Naive B cell (primary cell): ENCODE measurements at regions not wholly inside any gene's neighbourhood (a gene's known extent, or its start where the extent isn't known, plus 50 kb on each side); places are given as distances from the start of the nearest gene placed in this dataset.
"Not testable (repeated sequence)": the region's sequence is repeated elsewhere in the genome, so short reads cannot be mapped to it uniquely, and the experiment has no call there.

Experiments
- ATAC-seq, 2 donors: fragments of 150-1000 bp; cut with Tn5 transposase; 2 replicates each; pipeline ENCODE4 v1.10.0; 2021; ENCODE audit warnings: low read depth in 2 of 2, mild to moderate bottlenecking in 2 of 2, moderate library complexity in 2 of 2
- DNase-seq: peaks from one replicate; pipeline ENCODE4 v3.0.0; 2022
- H3K27ac Mint-ChIP-seq, 6 donors: one replicate each; pipeline ENCODE4 v1.8.0; 2020 to 2022; ENCODE audit warnings: mild to moderate bottlenecking in 6 of 6, mixed read lengths in 6 of 6, moderate library complexity in 5 of 6, inconsistent platforms in 2 of 6
- H3K27me3 Mint-ChIP-seq, 3 donors: one replicate each; pipeline ENCODE4 v1.8.0; 2021 to 2022; ENCODE audit warnings: mixed read lengths in 3 of 3, mild to moderate bottlenecking in 1 of 3
- H3K36me3 Mint-ChIP-seq, 2 donors: one replicate each; pipeline ENCODE4 v1.8.0; 2020 to 2022; ENCODE audit warnings: mixed read lengths in 2 of 2, inconsistent platforms in 1 of 2, mild to moderate bottlenecking in 1 of 2
- H3K4me1 Mint-ChIP-seq, 3 donors: one replicate each; pipeline ENCODE4 v1.8.0; 2020 to 2022; ENCODE audit warnings: mixed read lengths in 3 of 3, inconsistent platforms in 1 of 3, mild to moderate bottlenecking in 1 of 3, moderate library complexity in 1 of 3
- H3K4me3 Mint-ChIP-seq, 8 donors: one replicate each; pipeline ENCODE4 v1.8.0; 2020 to 2022; ENCODE audit warnings: mild to moderate bottlenecking in 8 of 8, mixed read lengths in 8 of 8, moderate library complexity in 8 of 8, inconsistent platforms in 2 of 8
- H3K9me3 Mint-ChIP-seq, 7 donors: one replicate each; pipeline ENCODE4 v1.8.0; 2020 to 2022; ENCODE audit warnings: mixed read lengths in 7 of 7, mild to moderate bottlenecking in 5 of 7, inconsistent platforms in 2 of 7, moderate library complexity in 1 of 7

DNA sequence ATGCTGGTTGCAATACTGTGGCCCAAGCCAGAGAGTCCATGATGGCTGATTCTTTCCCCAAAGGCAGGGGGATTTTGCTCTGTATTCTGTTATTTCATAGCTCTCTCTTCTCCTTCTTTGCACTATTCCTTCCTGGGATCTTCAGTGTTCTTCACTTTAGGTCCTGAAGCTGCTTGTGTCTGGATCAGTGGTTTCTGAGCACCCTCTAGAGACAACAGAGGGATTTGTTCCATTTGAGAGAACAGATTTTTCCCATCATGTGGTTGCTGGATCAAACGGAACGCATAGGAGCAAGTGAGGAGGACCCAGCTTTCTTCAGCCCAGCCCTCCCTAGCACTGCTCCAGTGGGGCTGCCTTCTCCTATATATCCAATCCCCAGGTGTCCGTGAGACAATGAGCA is 68.7 kb upstream of the SYN3 start:
- H3K27me3 Mint-ChIP-seq: peaks cover 10 to 20% (median 17%) of the 10 kb centered on the region in 3 donors
- DNase-seq (no peak), ATAC-seq (no peak)
- peaks cover 0 to 8% (median 3%) of the 10 kb centered on the region in 7 donors for H3K9me3 Mint-ChIP-seq
- H3K27ac Mint-ChIP-seq: peak overlapping the region in 1 of 6 donors; percentile 12
- no peaks in the 10 kb centered on the region for H3K36me3 Mint-ChIP-seq
- H3K4me1 Mint-ChIP-seq: peaks cover 0 to 9% (median 3%) of the 10 kb centered on the region in 3 donors
- H3K4me3 Mint-ChIP-seq: no peak overlapping the region

DNA sequence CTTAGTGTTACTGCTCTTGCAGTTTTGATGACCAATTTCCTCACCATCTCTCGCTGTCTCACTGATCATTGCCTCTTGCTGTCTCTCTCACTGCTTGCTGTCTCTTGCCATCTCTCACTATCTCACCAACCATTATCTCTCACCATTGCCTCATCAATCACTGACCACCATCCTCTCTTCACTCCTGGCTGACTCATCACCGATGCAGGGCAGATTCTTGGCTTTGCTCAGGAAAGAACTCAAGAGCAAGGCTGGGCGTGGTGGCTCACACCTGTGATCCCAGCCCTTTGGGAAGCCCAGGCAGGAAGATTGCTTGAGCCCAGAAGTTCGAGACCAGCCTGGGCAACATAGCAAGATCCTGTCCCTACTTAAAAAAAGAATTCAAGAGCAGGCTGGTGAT is 66.3 kb upstream of the SYN3 start:
- no peak for DNase-seq
- no peak overlapping the region for H3K4me3 Mint-ChIP-seq

DNA sequence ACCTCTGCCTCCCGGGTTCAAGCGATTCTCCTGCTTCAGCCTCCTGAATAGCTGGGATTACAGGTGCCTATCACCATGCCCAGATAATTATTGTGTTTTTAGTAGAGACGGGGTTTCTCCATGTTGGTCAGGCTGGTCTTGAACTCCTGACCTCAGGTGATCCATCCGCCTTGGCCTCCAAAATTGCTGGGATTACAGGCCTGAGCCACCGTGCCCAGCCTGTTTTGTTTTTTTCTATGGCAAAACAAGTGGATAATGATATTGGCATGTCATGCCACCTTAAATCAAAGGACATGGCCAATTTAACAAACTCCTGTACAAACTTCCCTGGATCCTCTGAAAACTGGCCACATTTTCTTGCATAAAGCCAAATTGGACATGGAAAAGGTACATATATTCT is 64.3 kb upstream of the SYN3 start:
- DNase-seq: not testable (repeated sequence)

More for the DNA sequence above, 66.3 kb upstream of the SYN3 start:
- Mint-ChIP-seq H3K36me3 (no peaks in the 10 kb centered on the region), H3K4me1 (peaks cover 0 to 9% (median 3%) of the 10 kb centered on the region in 3 donors), H3K27ac (peak overlapping the region in 1 of 6 donors; percentile 63), H3K9me3 (peaks cover 0 to 7% (median 4%) of the 10 kb centered on the region in 7 donors), H3K27me3 (peaks cover 10 to 20% (median 17%) of the 10 kb centered on the region in 3 donors)
- no peak for ATAC-seq

DNA sequence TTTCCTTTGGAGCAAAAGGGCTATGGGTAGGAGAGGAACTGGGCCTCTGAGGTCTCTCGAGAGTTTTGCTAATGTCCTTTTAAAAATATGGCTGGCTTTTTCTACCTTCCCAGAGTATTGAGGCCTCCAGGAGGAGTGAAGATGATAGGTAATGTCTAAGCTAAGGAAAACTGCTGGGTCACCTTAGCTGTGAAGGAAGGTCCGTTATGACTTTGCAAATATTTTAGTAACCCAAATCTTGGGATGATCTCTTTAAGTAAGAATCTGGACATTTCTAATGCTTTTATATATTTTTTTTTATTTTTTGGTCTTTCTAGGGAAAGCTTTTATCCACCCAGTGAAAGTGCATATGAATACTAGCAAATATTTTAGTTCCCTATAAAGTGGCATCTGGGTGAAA is 60.9 kb upstream of the SYN3 start:
- DNase-seq (no peak), ATAC-seq (no peak)
- Mint-ChIP-seq H3K4me1 (no peaks in the 10 kb centered on the region), H3K4me3 (no peak overlapping the region), H3K27me3 (no peaks in the 10 kb centered on the region), H3K36me3 (no peaks in the 10 kb centered on the region), H3K9me3 (peaks cover 0 to 6% (median 3%) of the 10 kb centered on the region in 7 donors), H3K27ac (peak overlapping the region in 1 of 6 donors; percentile 55)

More for the DNA sequence above, 64.3 kb upstream of the SYN3 start:
- not testable (repeated sequence) for H3K4me3 Mint-ChIP-seq, H3K36me3 Mint-ChIP-seq, H3K4me1 Mint-ChIP-seq, ATAC-seq, H3K9me3 Mint-ChIP-seq
- peak overlapping the region in 1 of 6 donors; percentile 70 for H3K27ac Mint-ChIP-seq
- peaks cover 8 to 16% (median 14%) of the 10 kb centered on the region in 3 donors for H3K27me3 Mint-ChIP-seq

DNA sequence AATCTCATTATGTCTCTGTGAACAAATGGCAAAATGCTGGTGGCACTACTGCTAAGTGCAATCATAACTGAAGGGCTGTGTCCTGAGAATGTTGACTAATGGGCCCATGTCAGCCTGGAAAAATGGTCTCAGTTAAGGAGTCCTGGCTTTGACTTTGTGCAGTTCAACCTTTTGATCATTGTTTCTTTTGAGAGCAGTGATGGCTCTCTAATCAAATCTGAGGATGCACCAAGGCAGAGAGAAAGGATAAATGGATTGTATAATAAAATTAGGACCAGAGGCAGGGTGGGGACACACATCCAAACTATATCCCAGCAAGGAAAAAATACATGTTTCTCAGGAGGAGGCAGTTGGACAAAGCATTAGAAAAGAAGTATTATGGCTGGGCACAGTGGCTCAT is 59.6 kb upstream of the SYN3 start:
- ATAC-seq (no peak), DNase-seq (no peak)
- Mint-ChIP-seq H3K4me3 (no peak overlapping the region), H3K9me3 (peaks cover 0 to 6% (median 0%) of the 10 kb centered on the region in 7 donors), H3K27ac (no peak overlapping the region), H3K36me3 (no peaks in the 10 kb centered on the region), H3K4me1 (peaks cover 1 to 9% (median 1%) of the 10 kb centered on the region in 3 donors), H3K27me3 (no peaks in the 10 kb centered on the region)

DNA sequence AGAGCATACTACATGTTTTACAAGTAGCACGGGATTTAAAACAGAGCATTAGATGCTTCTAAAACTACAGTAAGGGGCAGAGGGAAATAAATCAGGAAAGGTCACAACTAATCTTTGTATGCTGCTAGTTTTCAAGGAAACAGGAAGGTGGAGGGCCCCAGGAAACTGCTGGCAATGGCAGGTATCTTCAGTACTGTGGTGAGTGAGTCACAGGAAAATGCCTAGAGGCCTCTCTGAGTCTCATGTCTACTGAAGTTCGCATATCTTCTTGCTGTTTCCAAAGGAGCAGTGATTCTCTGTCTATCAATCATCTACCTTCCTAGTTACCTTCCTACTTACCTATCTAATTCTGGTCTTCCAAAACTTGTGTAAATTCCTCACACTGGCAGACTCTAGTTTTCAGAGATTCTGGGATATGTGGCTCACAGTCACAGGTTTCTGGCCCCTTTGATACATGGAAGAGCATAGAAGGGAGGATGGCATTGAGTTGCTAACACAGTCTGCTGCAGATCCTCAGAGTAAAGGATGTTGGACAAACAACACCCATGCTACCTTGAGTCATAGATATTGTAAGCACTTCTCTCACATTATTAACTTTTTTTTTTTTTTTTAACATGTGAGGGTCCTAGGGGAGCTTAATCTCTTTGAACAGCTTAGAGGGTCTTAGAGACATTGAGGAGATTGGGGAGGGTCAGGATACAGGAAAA is 58.8 kb upstream of the SYN3 start:
- Mint-ChIP-seq H3K4me3 (no peak overlapping the region), H3K27ac (peak overlapping the region in 2 of 6 donors; percentile 61 to 63), H3K36me3 (no peaks in the 10 kb centered on the region), H3K27me3 (no peaks in the 10 kb centered on the region), H3K4me1 (peaks cover 8 to 17% (median 10%) of the 10 kb centered on the region in 3 donors), H3K9me3 (peaks cover 0 to 4% (median 0%) of the 10 kb centered on the region in 7 donors)
- no peak for ATAC-seq
- no peak for DNase-seq

DNA sequence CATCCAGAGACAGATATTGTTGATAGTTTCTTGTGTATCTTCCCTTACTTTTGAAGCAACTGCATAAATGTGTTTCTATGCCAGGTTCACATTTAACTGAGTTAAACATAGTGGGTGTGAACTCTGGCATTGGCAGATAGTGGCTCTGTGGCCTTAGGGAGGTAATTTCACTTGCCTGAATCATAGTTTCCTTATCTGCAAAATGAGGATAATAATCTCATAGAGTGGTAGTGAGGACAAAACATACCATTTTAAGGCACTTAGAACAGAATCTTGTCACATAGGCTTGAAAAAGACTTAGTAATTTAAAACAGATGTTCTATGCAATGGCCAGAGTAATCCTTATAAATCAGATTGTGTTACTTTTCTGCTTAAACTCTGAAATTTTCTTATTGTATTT is 56.4 kb upstream of the SYN3 start:
- Mint-ChIP-seq H3K4me1 (peaks cover 13 to 22% (median 16%) of the 10 kb centered on the region in 3 donors), H3K27ac (peak overlapping the region in 1 of 6 donors; percentile 1), H3K4me3 (no peak overlapping the region), H3K27me3 (no peaks in the 10 kb centered on the region), H3K36me3 (no peaks in the 10 kb centered on the region), H3K9me3 (no peaks in the 10 kb centered on the region)
- no peak for DNase-seq
- no peak for ATAC-seq

DNA sequence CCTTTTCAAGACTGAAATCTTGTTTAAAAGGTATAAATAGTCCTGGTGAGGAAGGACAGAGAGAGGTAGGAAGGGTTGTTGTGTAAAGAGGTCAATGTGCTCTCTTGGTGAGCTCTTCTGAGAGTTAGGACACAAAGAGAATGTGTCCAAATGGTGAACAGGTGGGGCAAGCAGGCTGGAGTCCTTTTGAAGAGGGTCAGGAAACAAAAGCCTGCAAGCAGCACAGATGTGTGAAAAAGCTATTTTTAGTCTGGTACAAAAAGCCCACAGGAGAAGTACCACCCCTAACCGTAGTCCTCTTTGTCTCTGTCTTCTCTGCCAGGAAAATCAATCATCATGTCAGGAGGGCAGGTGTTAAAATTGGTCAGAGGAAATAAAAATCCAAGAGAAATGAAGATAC is 54.4 kb upstream of the SYN3 start:
- H3K4me3 Mint-ChIP-seq: peak overlapping the region in 6 of 8 donors; percentile 3 to 73 (median 46)
- DNase-seq (no peak), ATAC-seq (no peak)
- H3K9me3 Mint-ChIP-seq: no peaks in the 10 kb centered on the region
- no peaks in the 10 kb centered on the region for H3K27me3 Mint-ChIP-seq
- H3K36me3 Mint-ChIP-seq: no peaks in the 10 kb centered on the region
- peak overlapping the region in 4 of 6 donors; percentile 14 to 41 (median 18) for H3K27ac Mint-ChIP-seq
- H3K4me1 Mint-ChIP-seq: peaks cover 13 to 22% (median 16%) of the 10 kb centered on the region in 3 donors

DNA sequence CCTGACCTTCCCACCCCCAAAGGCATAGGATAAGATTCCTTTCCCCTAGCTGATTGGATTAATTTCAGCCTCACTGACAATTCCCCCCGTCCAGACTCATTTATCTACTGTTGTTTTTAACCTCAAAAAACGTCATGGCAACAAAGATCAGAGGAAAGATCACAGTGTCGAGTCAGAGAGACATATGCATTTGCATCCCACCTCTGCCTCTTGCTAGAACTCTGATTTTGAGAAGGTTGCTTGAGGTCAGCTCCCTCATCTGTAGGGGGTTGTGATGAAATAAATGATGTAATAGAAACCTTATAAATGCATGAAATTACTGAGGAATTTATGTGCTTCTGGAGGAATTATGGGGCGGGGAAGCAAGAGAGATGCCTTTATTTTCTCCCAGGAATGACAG is 53.3 kb upstream of the SYN3 start:
- H3K4me3 Mint-ChIP-seq: no peak overlapping the region
- peaks cover 0 to 4% (median 0%) of the 10 kb centered on the region in 3 donors for H3K27me3 Mint-ChIP-seq
- peak overlapping the region in 2 of 6 donors; percentile 2 to 10 for H3K27ac Mint-ChIP-seq
- DNase-seq (no peak), ATAC-seq (no peak)
- H3K9me3 Mint-ChIP-seq: no peaks in the 10 kb centered on the region
- H3K4me1 Mint-ChIP-seq: peaks cover 13 to 22% (median 16%) of the 10 kb centered on the region in 3 donors
- no peaks in the 10 kb centered on the region for H3K36me3 Mint-ChIP-seq

DNA sequence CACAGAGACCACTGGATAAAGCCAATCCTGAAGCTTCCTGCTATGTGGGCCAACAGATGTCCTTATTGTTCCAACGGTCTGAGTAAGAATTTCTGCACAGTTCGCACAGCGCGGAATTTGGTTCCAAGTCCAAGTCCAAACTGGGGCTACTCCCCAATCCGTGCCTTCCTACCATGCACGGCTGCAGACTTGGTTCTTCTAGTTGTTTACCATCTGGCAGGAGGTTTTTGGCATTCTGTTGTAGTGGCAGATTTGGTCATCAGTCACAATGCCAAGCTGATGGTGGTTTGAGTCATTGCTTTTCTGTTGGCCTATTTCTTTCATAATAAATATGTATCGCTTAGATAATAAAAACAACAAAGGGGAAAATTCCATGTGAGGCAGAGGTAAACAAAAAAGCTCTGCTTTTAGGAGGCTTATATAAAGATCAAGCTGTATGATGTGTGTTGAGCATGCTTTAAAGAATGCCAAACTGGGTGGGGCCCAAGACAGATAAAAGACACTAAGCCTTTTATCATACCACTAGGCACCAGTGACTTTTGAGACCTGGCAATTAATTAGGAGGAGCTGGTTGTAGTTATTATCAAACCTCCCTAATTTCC is 52.5 kb upstream of the SYN3 start:
- Mint-ChIP-seq H3K36me3 (no peaks in the 10 kb centered on the region), H3K27ac (no peak overlapping the region), H3K27me3 (peaks cover 0 to 4% (median 2%) of the 10 kb centered on the region in 3 donors), H3K4me1 (peaks cover 13 to 22% (median 16%) of the 10 kb centered on the region in 3 donors), H3K9me3 (no peaks in the 10 kb centered on the region), H3K4me3 (no peak overlapping the region)
- ATAC-seq (no peak), DNase-seq (no peak)

DNA sequence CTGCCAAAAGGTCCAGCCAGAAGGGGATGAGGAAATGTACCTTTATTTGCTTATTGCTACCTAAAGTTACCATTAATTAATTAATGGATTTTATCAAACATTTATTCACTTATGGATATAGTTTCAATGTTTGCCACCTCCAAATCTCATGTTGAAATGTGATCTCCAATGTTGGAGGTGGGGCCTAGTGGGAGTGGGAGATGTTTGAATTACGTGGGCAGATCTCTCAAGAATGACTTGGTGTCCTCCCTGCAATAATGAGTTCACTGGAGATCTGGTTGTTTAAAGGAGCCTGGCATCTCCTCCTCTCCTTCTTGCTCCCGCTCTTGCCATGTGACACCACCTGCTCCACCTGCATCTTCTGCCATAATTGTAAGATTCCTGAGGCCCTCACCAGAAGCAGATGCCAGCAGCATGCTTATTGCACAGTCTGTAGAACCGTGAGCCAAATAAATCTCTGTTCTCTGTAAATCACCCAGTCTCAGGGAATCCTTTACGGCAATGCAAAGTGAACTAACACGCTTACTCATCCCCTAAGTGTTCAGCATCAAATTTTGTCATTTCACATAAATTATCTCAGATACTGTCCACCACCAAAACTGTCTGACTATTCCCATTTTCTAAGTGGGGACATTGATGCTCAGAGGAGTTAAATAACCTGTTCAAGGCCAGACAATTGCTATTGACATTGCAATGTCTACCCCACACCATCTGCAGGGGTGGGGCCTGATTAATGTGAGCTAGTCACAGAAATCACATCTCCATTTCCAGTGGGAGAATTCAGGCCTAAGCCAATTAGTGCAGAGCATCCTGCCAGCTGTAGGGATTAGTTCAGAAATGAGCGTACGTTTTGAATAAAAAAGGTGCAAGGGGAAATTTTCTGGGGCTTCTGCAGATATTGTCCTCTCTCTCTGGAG is 51.6 kb upstream of the SYN3 start:
- peaks cover 0 to 4% (median 0%) of the 10 kb centered on the region in 7 donors for H3K9me3 Mint-ChIP-seq
- DNase-seq: no peak
- H3K27me3 Mint-ChIP-seq: peaks cover 4 to 11% (median 9%) of the 10 kb centered on the region in 3 donors
- no peak overlapping the region for H3K4me3 Mint-ChIP-seq
- peaks cover 13 to 22% (median 16%) of the 10 kb centered on the region in 3 donors for H3K4me1 Mint-ChIP-seq
- peak overlapping the region in 2 of 6 donors; percentile 42 to 57 for H3K27ac Mint-ChIP-seq
- no peak for ATAC-seq
- peaks cover 0 to 4% of the 10 kb centered on the region in 2 donors for H3K36me3 Mint-ChIP-seq

DNA sequence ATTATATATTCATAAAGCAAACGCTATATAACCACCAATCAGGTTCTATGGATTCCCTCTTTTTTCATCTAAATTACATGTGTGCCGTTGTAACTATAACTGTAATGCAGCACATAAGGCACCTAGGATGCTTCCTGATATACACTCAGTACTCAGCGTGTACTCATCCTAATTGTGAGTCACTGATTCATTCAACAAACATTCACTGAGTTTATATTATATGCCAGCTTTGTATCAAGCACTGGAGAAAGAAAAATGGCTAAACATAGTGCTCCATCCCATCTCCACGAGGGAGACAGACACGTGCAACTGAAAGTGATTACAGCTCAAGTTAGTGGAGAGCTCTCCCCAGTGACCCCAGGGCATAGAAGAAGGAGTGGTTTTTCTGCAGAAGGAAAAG is 49.9 kb upstream of the SYN3 start:
- Mint-ChIP-seq H3K36me3 (peaks cover 0 to 16% of the 10 kb centered on the region in 2 donors), H3K9me3 (peaks cover 5 to 15% (median 13%) of the 10 kb centered on the region in 7 donors), H3K27ac (no peak overlapping the region), H3K4me1 (peaks cover 13 to 16% (median 16%) of the 10 kb centered on the region in 3 donors), H3K27me3 (peaks cover 7 to 19% (median 17%) of the 10 kb centered on the region in 3 donors), H3K4me3 (no peak overlapping the region)
- DNase-seq (no peak), ATAC-seq (no peak)
